H9 (cell line): ENCODE measurements at regions not wholly inside any gene's neighbourhood (a gene's known extent, or its start where the extent isn't known, plus 50 kb on each side); places are given as distances from the start of the nearest gene placed in this dataset.

Source experiments
- DNase-seq: peaks from one replicate; pipeline ENCODE4 v3.0.0-alpha.2; 2017
- H2AFZ ChIP-seq: one replicate; pipeline ENCODE4 v1.6.1; 2013; ENCODE audit warnings: mild to moderate bottlenecking, low read length, control low read depth, moderate library complexity
- H2AK5ac ChIP-seq: 2 replicates; pipeline ENCODE4 v1.6.1; 2013; ENCODE audit warnings: low read length, control low read depth, mixed read lengths; ENCODE audit not compliant: insufficient read length
- H2BK120ac ChIP-seq: one replicate; pipeline ENCODE4 v1.6.1; 2013; ENCODE audit warnings: low read depth, mild to moderate bottlenecking, low read length, control low read depth, inconsistent platforms; ENCODE audit not compliant: poor library complexity, severe bottlenecking
- H2BK12ac ChIP-seq: 2 replicates; pipeline ENCODE4 v1.6.1; 2013; ENCODE audit warnings: low read length, control low read depth, mixed read lengths, low read depth; ENCODE audit not compliant: insufficient read length
- H2BK15ac ChIP-seq: 2 replicates; pipeline ENCODE4 v1.6.1; 2013; ENCODE audit warnings: low read depth, low read length, control low read depth
- H2BK20ac ChIP-seq: one replicate; pipeline ENCODE4 v1.6.1; 2013; ENCODE audit warnings: low read depth, mild to moderate bottlenecking, low read length, control low read depth, inconsistent platforms; ENCODE audit not compliant: poor library complexity, severe bottlenecking
- H2BK5ac ChIP-seq: 2 replicates; pipeline ENCODE4 v1.6.1; 2013; ENCODE audit warnings: low read length, control low read depth, mixed read lengths; ENCODE audit not compliant: insufficient read length
- H3K14ac ChIP-seq: 2 replicates; pipeline ENCODE4 v1.6.1; 2013; ENCODE audit warnings: low read length, control low read depth; ENCODE audit not compliant: insufficient read depth
- H3K18ac ChIP-seq: 2 replicates; pipeline ENCODE4 v1.6.1; 2013; ENCODE audit warnings: low read depth, mild to moderate bottlenecking, mixed read lengths, low read length, control low read depth; ENCODE audit not compliant: insufficient read length
- H3K23ac ChIP-seq: 2 replicates; pipeline ENCODE4 v1.6.1; 2013; ENCODE audit warnings: low read length, control low read depth, mixed read lengths, low read depth; ENCODE audit not compliant: insufficient read length
- H3K23me2 ChIP-seq: 2 replicates; pipeline ENCODE4 v1.6.1; 2013; ENCODE audit warnings: low read depth, mild to moderate bottlenecking, mixed read lengths, low read length, control low read depth; ENCODE audit not compliant: insufficient read length, poor library complexity, severe bottlenecking
- H3K27ac ChIP-seq: 2 replicates; pipeline ENCODE4 v1.5.1; 2013; ENCODE audit warnings: low read length, control low read depth, mixed read lengths, low read depth; ENCODE audit not compliant: insufficient read length
- H3K27me3 ChIP-seq: 2 replicates; pipeline ENCODE4 v1.6.1; 2013; ENCODE audit warnings: low read length, control low read depth, inconsistent platforms; ENCODE audit not compliant: insufficient read depth
- H3K4ac ChIP-seq: 2 replicates; pipeline ENCODE4 v1.6.1; 2013; ENCODE audit warnings: low read depth, mild to moderate bottlenecking, control low read depth, inconsistent platforms, low read length, moderate library complexity
- H3K4me1 ChIP-seq: 2 replicates; pipeline ENCODE4 v1.6.1; 2013; ENCODE audit warnings: low read length, control low read depth, inconsistent platforms; ENCODE audit not compliant: insufficient read depth
- H3K4me2 ChIP-seq: 2 replicates; pipeline ENCODE4 v1.6.1; 2013; ENCODE audit warnings: low read length, control low read depth, mixed read lengths; ENCODE audit not compliant: insufficient read length, insufficient read depth
- H3K56ac ChIP-seq: 2 replicates; pipeline ENCODE4 v1.6.1; 2013; ENCODE audit warnings: low read depth, mild to moderate bottlenecking, mixed read lengths, low read length, control low read depth; ENCODE audit not compliant: insufficient read length
- H3K79me1 ChIP-seq: 2 replicates; pipeline ENCODE4 v1.6.1; 2013; ENCODE audit warnings: low read depth, mild to moderate bottlenecking, moderate library complexity, low read length, control low read depth, inconsistent platforms; ENCODE audit not compliant: insufficient read depth, poor library complexity, severe bottlenecking
- H3K79me2 ChIP-seq: 2 replicates; pipeline ENCODE4 v1.6.1; 2013; ENCODE audit warnings: low read length, control low read depth, inconsistent platforms; ENCODE audit not compliant: insufficient read depth
- H3K9ac ChIP-seq: 2 replicates; pipeline ENCODE4 v1.6.1; 2013; ENCODE audit warnings: low read length, control low read depth, mixed read lengths; ENCODE audit not compliant: insufficient read length; ENCODE audit errors: extremely low read depth
- H3K9me3 ChIP-seq: one replicate; pipeline ENCODE4 v1.6.1; 2013; ENCODE audit warnings: low read depth, low read length, inconsistent platforms; ENCODE audit not compliant: control insufficient read depth
- H3T11ph ChIP-seq: one replicate; pipeline ENCODE4 v1.6.1; 2013; ENCODE audit warnings: mild to moderate bottlenecking, low read length, control low read depth, inconsistent platforms
- H4K20me1 ChIP-seq: one replicate; pipeline ENCODE4 v1.6.1; 2013; ENCODE audit not compliant: control insufficient read depth, insufficient read length, insufficient read depth
- H4K5ac ChIP-seq: 2 replicates; pipeline ENCODE4 v1.6.1; 2013; ENCODE audit warnings: low read depth, mild to moderate bottlenecking, mixed read lengths, low read length, control low read depth; ENCODE audit not compliant: insufficient read length
- H4K8ac ChIP-seq: replicated peaks from 2 replicates; pipeline ENCODE4 v1.6.1; 2013; ENCODE audit warnings: low read length, control low read depth, mixed read lengths, low read depth; ENCODE audit not compliant: insufficient read length
- H4K91ac ChIP-seq: 2 replicates; pipeline ENCODE4 v1.6.1; 2013; ENCODE audit warnings: low read depth, mild to moderate bottlenecking, moderate library complexity, mixed read lengths, low read length, control low read depth; ENCODE audit not compliant: insufficient read length
- H3K27ac Mint-ChIP-seq, 3 experiments: 2 replicates in 2 of 3; 3 replicates in 1 of 3; pipeline ENCODE4 v1.8.0; 2020 to 2021; ENCODE audit warnings: mixed read lengths in 3 of 3, mild to moderate bottlenecking in 1 of 3, moderate library complexity in 1 of 3
- H3K27me3 Mint-ChIP-seq: 2 replicates; pipeline ENCODE4 v1.8.0; 2021; ENCODE audit warnings: low read depth, mild to moderate bottlenecking, moderate library complexity, mixed read lengths
- H3K36me3 Mint-ChIP-seq, 3 experiments: 2 replicates in 2 of 3; 3 replicates in 1 of 3; pipeline ENCODE4 v1.8.0; 2020 to 2021; ENCODE audit warnings: low read depth in 3 of 3, mixed read lengths in 3 of 3; ENCODE audit not compliant: insufficient read depth in 1 of 3
- H3K4me1 Mint-ChIP-seq, 2 experiments: 2 replicates each; pipeline ENCODE4 v1.8.0; 2020; ENCODE audit warnings: mixed read lengths in 2 of 2
- H3K4me3 Mint-ChIP-seq, 2 experiments: 2 replicates in 1 of 2; 3 replicates in 1 of 2; pipeline ENCODE4 v1.8.0; 2020 to 2021; ENCODE audit warnings: mild to moderate bottlenecking in 2 of 2, mixed read lengths in 2 of 2, moderate library complexity in 1 of 2
- H3K9me3 Mint-ChIP-seq, 2 experiments: 2 replicates in 1 of 2; 3 replicates in 1 of 2; pipeline ENCODE4 v1.8.0; 2020; ENCODE audit warnings: mild to moderate bottlenecking in 2 of 2, mixed read lengths in 2 of 2, moderate library complexity in 1 of 2
- WGBS: extraction: QIAGEN DNeasy Blood & Tissue Kit; methylation state at CpG from one replicate; pipeline ENCODE4 v1.1.7; 2013; ENCODE audit warnings: missing lambda C conversion rate, low lambda C conversion rate, mixed read lengths; ENCODE audit not compliant: insufficient read length; ENCODE audit errors: extremely low coverage; 5-methylcytosine and 5-hydroxymethylcytosine counted together
- TF ChIP-seq, protein P1 (sequence below): fragments of 200-600 bp; sonication (generic); conservative IDR thresholded peaks from 3 replicates; pipeline ENCODE4 v1.8.0; 2021; ENCODE audit warnings: antibody characterized with exemption, mild to moderate bottlenecking

- Histone ChIP-seq H3K56ac (no peak overlapping the region), H3T11ph (no peak overlapping the region), H4K91ac (no peak overlapping the region), H3K9ac (no peak overlapping the region), H4K8ac (no peak overlapping the region), H2BK15ac (no peak overlapping the region), H3K14ac (no peak overlapping the region), H3K23ac (no peak overlapping the region), H3K4me1 (no peaks in the 10 kb centered on the region; the same call in 1 of the 2 replicates), H3K27me3 (no peaks in the 10 kb centered on the region), H3K9me3 (no peaks in the 10 kb centered on the region), H2BK20ac (no peak overlapping the region), H3K79me2 (no peaks in the 10 kb centered on the region), H3K18ac (no peak overlapping the region), H2AFZ (no peak overlapping the region), H3K23me2 (no peaks in the 10 kb centered on the region), H3K4me2 (no peak overlapping the region), H4K5ac (no peak overlapping the region), H3K27ac (no peak overlapping the region), H2BK5ac (no peak overlapping the region), H3K4ac (no peak overlapping the region), H4K20me1 (no peaks in the 10 kb centered on the region), H3K79me1 (no peaks in the 10 kb centered on the region), H2AK5ac (no peak overlapping the region), H2BK120ac (no peak overlapping the region), H2BK12ac (no peak overlapping the region)
- H3K4me3 Mint-ChIP-seq: no peak overlapping the region
- no peaks in the 10 kb centered on the region for H3K27me3 Mint-ChIP-seq
- H3K36me3 Mint-ChIP-seq: peaks cover 0 to 5% (median 3%) of the 10 kb centered on the region in 3 experiments; a peak in 3 of 7 replicates
- H3K27ac Mint-ChIP-seq: no peak overlapping the region
- TF ChIP-seq, protein P1, sequence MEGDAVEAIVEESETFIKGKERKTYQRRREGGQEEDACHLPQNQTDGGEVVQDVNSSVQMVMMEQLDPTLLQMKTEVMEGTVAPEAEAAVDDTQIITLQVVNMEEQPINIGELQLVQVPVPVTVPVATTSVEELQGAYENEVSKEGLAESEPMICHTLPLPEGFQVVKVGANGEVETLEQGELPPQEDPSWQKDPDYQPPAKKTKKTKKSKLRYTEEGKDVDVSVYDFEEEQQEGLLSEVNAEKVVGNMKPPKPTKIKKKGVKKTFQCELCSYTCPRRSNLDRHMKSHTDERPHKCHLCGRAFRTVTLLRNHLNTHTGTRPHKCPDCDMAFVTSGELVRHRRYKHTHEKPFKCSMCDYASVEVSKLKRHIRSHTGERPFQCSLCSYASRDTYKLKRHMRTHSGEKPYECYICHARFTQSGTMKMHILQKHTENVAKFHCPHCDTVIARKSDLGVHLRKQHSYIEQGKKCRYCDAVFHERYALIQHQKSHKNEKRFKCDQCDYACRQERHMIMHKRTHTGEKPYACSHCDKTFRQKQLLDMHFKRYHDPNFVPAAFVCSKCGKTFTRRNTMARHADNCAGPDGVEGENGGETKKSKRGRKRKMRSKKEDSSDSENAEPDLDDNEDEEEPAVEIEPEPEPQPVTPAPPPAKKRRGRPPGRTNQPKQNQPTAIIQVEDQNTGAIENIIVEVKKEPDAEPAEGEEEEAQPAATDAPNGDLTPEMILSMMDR: no peak
- H3K9me3 Mint-ChIP-seq: peaks cover 6 to 7% of the 10 kb centered on the region in 2 experiments
- peaks cover 4% of the 10 kb centered on the region in 2 experiments; a peak in 3 of 4 replicates for H3K4me1 Mint-ChIP-seq
- DNase-seq: no peak
- whole genome bisulfite sequencing: no CpG with 5 or more reads among the region's 1 CpG
Measured at GRCh38 chr3:25846282-25846681, 56.4 kb downstream of the OXSM start.
